A673 (cell line): ENCODE measurements at regions not wholly inside any gene's neighbourhood (a gene's known extent, or its start where the extent isn't known, plus 50 kb on each side); places are given as distances from the start of the nearest gene placed in this dataset.

Experiments
- BruUV-seq: library from RNA; stranded (reverse); fragments of 400-500 nt; replicated peaks from 2 replicates; lab custom pipeline; 2021; lab: Mats Ljungman, UMichigan
- CTCF ChIA-PET: fragments of 300-600 bp; sonication (Branson Sonifier 250); formaldehyde crosslinking; loops from one replicate; lab custom pipeline; 2022; ENCODE audit warnings: antibody characterized with exemption; lab: Charles Lee
- POLR2A ChIA-PET: fragments of 300-600 bp; sonication (Branson Sonifier 250); formaldehyde crosslinking; loops from one replicate; lab custom pipeline; 2022; ENCODE audit warnings: antibody characterized with exemption; ENCODE audit not compliant: low non-redundant PET; lab: Charles Lee
- DNase-seq: peaks from one replicate; pipeline ENCODE4 v3.0.0-alpha.2; 2015; ENCODE audit warnings: low spot score
- H3K27ac ChIP-seq: fragments of 200-600 bp; sonication (generic); 2 replicates; pipeline ENCODE4 v1.5.1; 2016; ENCODE audit warnings: mixed run types, low read depth, mild to moderate bottlenecking, mixed read lengths, antibody characterized with exemption, low read length; ENCODE audit not compliant: poor library complexity, severe bottlenecking
- H3K27me3 ChIP-seq: fragments of 200-600 bp; sonication (generic); replicated peaks from 2 replicates; pipeline ENCODE4 v1.6.1; 2017; ENCODE audit warnings: mixed run types, low read depth, mild to moderate bottlenecking, mixed read lengths, antibody characterized with exemption, low read length; ENCODE audit not compliant: insufficient read depth, poor library complexity
- H3K36me3 ChIP-seq: fragments of 200-600 bp; sonication (generic); 2 replicates; pipeline ENCODE4 v1.6.1; 2016; ENCODE audit warnings: mixed run types, mild to moderate bottlenecking, mixed read lengths, antibody characterized with exemption, low read length; ENCODE audit not compliant: insufficient read depth, poor library complexity, severe bottlenecking
- H3K4me1 ChIP-seq: fragments of 200-600 bp; sonication (generic); 2 replicates; pipeline ENCODE4 v1.6.1; 2017; ENCODE audit warnings: mixed run types, mild to moderate bottlenecking, mixed read lengths, antibody characterized with exemption, low read length; ENCODE audit not compliant: insufficient read depth, poor library complexity, severe bottlenecking
- H3K4me3 ChIP-seq: fragments of 200-600 bp; sonication (generic); 2 replicates; pipeline ENCODE4 v1.5.1; 2016; ENCODE audit warnings: low read depth, mixed run types, mild to moderate bottlenecking, mixed read lengths, low read length; ENCODE audit not compliant: poor library complexity, severe bottlenecking
- H3K9me3 ChIP-seq: fragments of 200-600 bp; sonication (generic); 2 replicates; pipeline ENCODE4 v1.6.1; 2016; ENCODE audit warnings: mixed run types, low read depth, mild to moderate bottlenecking, mixed read lengths, antibody characterized with exemption, low read length; ENCODE audit not compliant: poor library complexity, severe bottlenecking
- EZH2 ChIP-seq: fragments of 200-600 bp; sonication (generic); IDR thresholded peaks from 2 replicates; pipeline ENCODE4 v1.6.1; 2017; ENCODE audit warnings: borderline replicate concordance, low read depth, mild to moderate bottlenecking, mixed read lengths, antibody characterized with exemption, low read length; ENCODE audit not compliant: poor library complexity, severe bottlenecking
- intact Hi-C: fragments of 100-400 bp; cut with micrococcal nuclease; formaldehyde crosslinking; loops from one replicate; pipeline ENCODE4 v1.10.0; 2022; ENCODE audit not compliant: unreplicated experiment
- TF ChIP-seq, protein P1 (sequence below): fragments of 300-800, 200-600 bp; sonication (generic); conservative IDR thresholded peaks from 2 replicates; pipeline ENCODE4 v1.5.1; 2017; ENCODE audit warnings: low read depth, mild to moderate bottlenecking, antibody characterized with exemption, low read length, moderate library complexity, mixed read lengths

DNA sequence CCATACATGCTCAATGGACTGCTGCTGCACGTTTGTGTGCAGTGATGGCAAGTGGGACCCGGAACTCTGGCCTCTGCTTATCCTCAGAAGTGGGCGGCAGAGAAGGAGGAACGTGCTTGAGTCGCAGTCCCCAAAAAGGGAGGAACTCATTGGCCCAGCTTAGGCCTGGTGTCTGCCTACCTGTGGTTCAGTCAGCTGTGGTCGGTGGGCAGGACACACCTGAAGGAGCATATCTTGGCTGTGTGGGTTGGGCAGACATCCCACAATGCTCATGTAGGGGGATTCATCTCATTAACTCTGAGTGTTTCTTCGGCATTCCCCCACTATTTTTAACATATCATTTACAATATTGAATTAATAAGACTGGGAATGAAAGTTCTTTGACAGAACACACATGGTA lies 122.9 kb upstream of the IL12B start:
- Histone ChIP-seq H3K27ac (no peak overlapping the region), H3K27me3 (no peaks in the 10 kb centered on the region), H3K9me3 (no peaks in the 10 kb centered on the region), H3K36me3 (no peaks in the 10 kb centered on the region), H3K4me1 (no peaks in the 10 kb centered on the region), H3K4me3 (no peak overlapping the region)
- BruUV-seq = no TSS peak
- TF ChIP-seq EZH2 = no peak
- TF ChIP-seq, protein P1, sequence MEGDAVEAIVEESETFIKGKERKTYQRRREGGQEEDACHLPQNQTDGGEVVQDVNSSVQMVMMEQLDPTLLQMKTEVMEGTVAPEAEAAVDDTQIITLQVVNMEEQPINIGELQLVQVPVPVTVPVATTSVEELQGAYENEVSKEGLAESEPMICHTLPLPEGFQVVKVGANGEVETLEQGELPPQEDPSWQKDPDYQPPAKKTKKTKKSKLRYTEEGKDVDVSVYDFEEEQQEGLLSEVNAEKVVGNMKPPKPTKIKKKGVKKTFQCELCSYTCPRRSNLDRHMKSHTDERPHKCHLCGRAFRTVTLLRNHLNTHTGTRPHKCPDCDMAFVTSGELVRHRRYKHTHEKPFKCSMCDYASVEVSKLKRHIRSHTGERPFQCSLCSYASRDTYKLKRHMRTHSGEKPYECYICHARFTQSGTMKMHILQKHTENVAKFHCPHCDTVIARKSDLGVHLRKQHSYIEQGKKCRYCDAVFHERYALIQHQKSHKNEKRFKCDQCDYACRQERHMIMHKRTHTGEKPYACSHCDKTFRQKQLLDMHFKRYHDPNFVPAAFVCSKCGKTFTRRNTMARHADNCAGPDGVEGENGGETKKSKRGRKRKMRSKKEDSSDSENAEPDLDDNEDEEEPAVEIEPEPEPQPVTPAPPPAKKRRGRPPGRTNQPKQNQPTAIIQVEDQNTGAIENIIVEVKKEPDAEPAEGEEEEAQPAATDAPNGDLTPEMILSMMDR = no peak
- ChIA-PET POLR2A (no interaction called here), CTCF (no interaction called here)
- intact Hi-C loops = no loop called here
- DNase-seq = no peak

DNA sequence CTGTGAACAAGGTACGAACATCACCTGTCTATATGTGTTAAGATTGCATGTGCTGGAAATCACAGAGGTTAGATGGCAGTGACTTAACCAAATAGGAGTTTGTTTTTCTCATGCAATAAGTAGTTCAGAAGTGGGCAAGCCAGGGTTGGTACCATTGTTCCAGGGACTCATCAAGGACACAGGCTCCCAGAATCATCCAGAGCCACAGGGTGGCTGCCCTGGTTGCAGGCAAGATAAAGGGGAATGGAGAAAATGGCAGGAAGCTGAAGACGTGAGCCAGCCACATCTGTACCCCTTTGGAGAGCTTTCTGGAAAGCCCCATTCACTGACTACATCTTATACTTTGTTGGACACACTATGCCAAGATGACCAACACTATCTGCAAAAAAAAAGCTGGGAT lies 126.0 kb upstream of the IL12B start:
- Histone ChIP-seq H3K4me1 (no peaks in the 10 kb centered on the region), H3K27me3 (no peaks in the 10 kb centered on the region), H3K36me3 (no peaks in the 10 kb centered on the region), H3K27ac (no peak overlapping the region), H3K9me3 (no peaks in the 10 kb centered on the region), H3K4me3 (no peak overlapping the region)
- CTCF ChIA-PET = no interaction called here
- DNase-seq = no peak
- intact Hi-C loops = no loop called here
- TF ChIP-seq, protein P1 = no peak
- no peak for TF ChIP-seq EZH2
- BruUV-seq = no TSS peak
- POLR2A ChIA-PET = no interaction called here

DNA sequence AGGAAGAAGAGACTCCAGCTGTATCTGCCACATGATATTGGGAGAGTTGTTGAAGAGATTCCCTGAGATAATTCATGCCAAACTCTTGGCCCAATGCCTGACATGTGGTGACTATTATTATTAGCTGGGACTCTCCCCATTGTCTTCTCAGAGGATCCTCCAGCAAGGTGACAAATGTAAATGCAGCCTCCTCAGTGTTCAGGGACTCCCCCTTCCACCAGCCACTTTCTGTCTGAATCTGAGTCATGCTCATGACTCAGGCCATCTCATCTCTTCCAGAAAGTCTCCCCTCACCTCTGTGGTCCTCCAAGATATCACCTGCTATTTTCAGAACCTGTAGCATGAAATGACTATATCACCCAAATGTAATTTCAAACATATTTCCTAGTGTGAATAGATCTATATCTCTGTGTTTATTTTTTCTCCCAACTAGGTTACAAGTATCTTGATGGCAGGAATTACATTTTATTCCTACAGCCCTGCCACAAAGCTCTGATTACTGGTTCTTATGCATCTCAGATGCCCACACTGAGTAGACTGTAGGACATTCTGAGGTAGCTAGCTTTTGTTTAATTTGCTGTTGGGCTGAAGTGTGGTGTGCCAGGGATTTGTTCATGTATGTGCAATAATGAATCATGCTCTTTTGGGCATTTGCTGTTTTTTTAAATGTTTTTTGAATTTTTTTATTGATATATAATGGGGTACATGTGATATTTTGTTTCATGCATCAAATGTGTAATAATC lies 126.6 kb upstream of the IL12B start:
- no peak for DNase-seq
- Histone ChIP-seq H3K9me3 (no peaks in the 10 kb centered on the region), H3K27me3 (no peaks in the 10 kb centered on the region), H3K4me3 (no peak overlapping the region), H3K36me3 (no peaks in the 10 kb centered on the region), H3K4me1 (no peaks in the 10 kb centered on the region), H3K27ac (no peak overlapping the region)
- intact Hi-C loops = no loop called here
- CTCF ChIA-PET = no interaction called here
- no peak for TF ChIP-seq EZH2
- TF ChIP-seq, protein P1 = no peak
- BruUV-seq = no TSS peak
- POLR2A ChIA-PET = no interaction called here
